ENCODE measurements at regions not wholly inside any gene's neighbourhood (a gene's known extent, or its start where the extent isn't known, plus 50 kb on each side); places are given as distances from the start of the nearest gene placed in this dataset.

- H3K27ac Mint-ChIP-seq: no peak overlapping the region
- Histone ChIP-seq H3K27me3 (replicated peaks in 1 of 2; ENCODE audit: control insufficient read depth in 2 of 2, extremely low read depth in 1 of 2, insufficient read depth in 2 of 2, low read length in 1 of 2) (peaks cover 0 to 13% of the 10 kb centered on the region in 2 experiments), H3K4me3 (ENCODE audit: control insufficient read depth in 1 of 2, extremely low read depth in 1 of 2, low read length in 1 of 2) (no peak overlapping the region), H3K27ac (ENCODE audit: low read length) (no peak overlapping the region), H3K36me3 (ENCODE audit: control insufficient read depth in 2 of 2, extremely low read depth in 1 of 2, insufficient read depth in 1 of 2, low read length in 1 of 2) (no peaks in the 10 kb centered on the region), H3K9me3 (no peaks in the 10 kb centered on the region), H3K4me1 (ENCODE audit: control insufficient read depth in 1 of 2, extremely low read depth in 1 of 2, insufficient read depth in 2 of 2, low read length in 2 of 2) (no peaks in the 10 kb centered on the region)
- H3K27me3 Mint-ChIP-seq: no peaks in the 10 kb centered on the region
- H3K9me3 Mint-ChIP-seq: no peaks in the 10 kb centered on the region
- ChIA-PET POLR2A (no interaction called here), CTCF (no interaction called here)
- no peak for DNase-seq
- peaks cover 0 to 5% (median 2%) of the 10 kb centered on the region in 3 donors for H3K4me1 Mint-ChIP-seq
- no peak for ATAC-seq (replicated peaks in 1 of 4)
- H3K36me3 Mint-ChIP-seq: no peaks in the 10 kb centered on the region
- WGBS (ENCODE audit: insufficient coverage): 92% methylated on average over 6 of the region's 11 CpGs
- H3K4me3 Mint-ChIP-seq: no peak overlapping the region
Measured at GRCh38 chr16:14374451-14375131, 255.5 kb downstream of the PARN start.

- no peak overlapping the region for H3K4me3 Mint-ChIP-seq
- Histone ChIP-seq H3K27ac (ENCODE audit: low read length) (no peak overlapping the region), H3K36me3 (ENCODE audit: control insufficient read depth in 2 of 2, extremely low read depth in 1 of 2, insufficient read depth in 1 of 2, low read length in 1 of 2) (no peaks in the 10 kb centered on the region), H3K4me3 (ENCODE audit: control insufficient read depth in 1 of 2, extremely low read depth in 1 of 2, low read length in 1 of 2) (no peak overlapping the region), H3K4me1 (ENCODE audit: control insufficient read depth in 1 of 2, extremely low read depth in 1 of 2, insufficient read depth in 2 of 2, low read length in 2 of 2) (no peaks in the 10 kb centered on the region), H3K9me3 (no peaks in the 10 kb centered on the region), H3K27me3 (replicated peaks in 1 of 2; ENCODE audit: control insufficient read depth in 2 of 2, extremely low read depth in 1 of 2, insufficient read depth in 2 of 2, low read length in 1 of 2) (peaks cover 0 to 11% of the 10 kb centered on the region in 2 experiments)
- no peak overlapping the region for H3K27ac Mint-ChIP-seq
- ChIA-PET POLR2A (no interaction called here), CTCF (no interaction called here)
- 92% methylated on average over 5 of the region's 10 CpGs for WGBS (ENCODE audit: insufficient coverage)
- no peaks in the 10 kb centered on the region for H3K36me3 Mint-ChIP-seq
- peaks cover 0 to 5% (median 2%) of the 10 kb centered on the region in 3 donors for H3K4me1 Mint-ChIP-seq
- ATAC-seq (replicated peaks in 1 of 4) (no peak), DNase-seq (no peak)
- no peaks in the 10 kb centered on the region for H3K27me3 Mint-ChIP-seq
- H3K9me3 Mint-ChIP-seq: no peaks in the 10 kb centered on the region
Measured at GRCh38 chr16:14373896-14374295, 256.2 kb downstream of the PARN start.

GRCh38 chr16:14373406-14373805 is 256.7 kb downstream of the PARN start:
- H3K9me3 Mint-ChIP-seq: no peaks in the 10 kb centered on the region
- 88% methylated on average over 11 of the region's 13 CpGs for whole genome bisulfite sequencing (ENCODE audit: insufficient coverage)
- H3K4me1 Mint-ChIP-seq: peaks cover 0 to 4% (median 2%) of the 10 kb centered on the region in 3 donors
- Histone ChIP-seq H3K27me3 (replicated peaks in 1 of 2; ENCODE audit: control insufficient read depth in 2 of 2, extremely low read depth in 1 of 2, insufficient read depth in 2 of 2, low read length in 1 of 2) (peaks cover 0 to 9% of the 10 kb centered on the region in 2 experiments), H3K27ac (ENCODE audit: low read length) (no peak overlapping the region), H3K36me3 (ENCODE audit: control insufficient read depth in 2 of 2, extremely low read depth in 1 of 2, insufficient read depth in 1 of 2, low read length in 1 of 2) (no peaks in the 10 kb centered on the region), H3K4me3 (ENCODE audit: control insufficient read depth in 1 of 2, extremely low read depth in 1 of 2, low read length in 1 of 2) (no peak overlapping the region), H3K4me1 (ENCODE audit: control insufficient read depth in 1 of 2, extremely low read depth in 1 of 2, insufficient read depth in 2 of 2, low read length in 2 of 2) (no peaks in the 10 kb centered on the region), H3K9me3 (no peaks in the 10 kb centered on the region)
- ChIA-PET CTCF (no interaction called here), POLR2A (no interaction called here)
- H3K4me3 Mint-ChIP-seq: no peak overlapping the region
- peaks cover 0 to 2% of the 10 kb centered on the region in 2 donors for H3K27me3 Mint-ChIP-seq
- H3K27ac Mint-ChIP-seq: no peak overlapping the region
- no peak for ATAC-seq (replicated peaks in 1 of 4)
- DNase-seq: no peak
- H3K36me3 Mint-ChIP-seq: no peaks in the 10 kb centered on the region

- H3K27me3 ChIP-seq (replicated peaks in 1 of 2; ENCODE audit: control insufficient read depth in 2 of 2, extremely low read depth in 1 of 2, insufficient read depth in 2 of 2, low read length in 1 of 2): peaks cover 0 to 9% of the 10 kb centered on the region in 2 experiments
- ATAC-seq (replicated peaks in 1 of 4) (no peak), DNase-seq (no peak)
- H3K4me3 ChIP-seq (ENCODE audit: control insufficient read depth in 1 of 2, extremely low read depth in 1 of 2, low read length in 1 of 2): no peak overlapping the region
- no peak overlapping the region for H3K27ac ChIP-seq (ENCODE audit: low read length)
- no peaks in the 10 kb centered on the region for H3K9me3 Mint-ChIP-seq
- H3K36me3 ChIP-seq (ENCODE audit: control insufficient read depth in 2 of 2, extremely low read depth in 1 of 2, insufficient read depth in 1 of 2, low read length in 1 of 2): no peaks in the 10 kb centered on the region
- no peak overlapping the region for H3K27ac Mint-ChIP-seq
- H3K9me3 ChIP-seq: no peaks in the 10 kb centered on the region
- no peaks in the 10 kb centered on the region for H3K4me1 ChIP-seq (ENCODE audit: control insufficient read depth in 1 of 2, extremely low read depth in 1 of 2, insufficient read depth in 2 of 2, low read length in 2 of 2)
- H3K36me3 Mint-ChIP-seq: no peaks in the 10 kb centered on the region
- H3K27me3 Mint-ChIP-seq: peaks cover 0 to 2% of the 10 kb centered on the region in 2 donors
- 68% methylated on average over 4 of the region's 10 CpGs for WGBS (ENCODE audit: insufficient coverage)
- peaks cover 0 to 2% (median 0%) of the 10 kb centered on the region in 3 donors for H3K4me1 Mint-ChIP-seq
- ChIA-PET POLR2A (no interaction called here), CTCF (no interaction called here)
- H3K4me3 Mint-ChIP-seq: no peak overlapping the region
Measured at GRCh38 chr16:14372471-14372870, 257.6 kb downstream of the PARN start.

GRCh38 chr16:14371778-14372431 is 258.2 kb downstream of the PARN start:
- CTCF ChIA-PET: no interaction called here
- 63% methylated on average over 3 of the region's 7 CpGs for WGBS (ENCODE audit: insufficient coverage)
- H3K9me3 Mint-ChIP-seq: no peaks in the 10 kb centered on the region
- ATAC-seq (replicated peaks in 1 of 4) (no peak), DNase-seq (no peak)
- Histone ChIP-seq H3K4me1 (ENCODE audit: control insufficient read depth in 1 of 2, extremely low read depth in 1 of 2, insufficient read depth in 2 of 2, low read length in 2 of 2) (no peaks in the 10 kb centered on the region), H3K27ac (ENCODE audit: low read length) (no peak overlapping the region), H3K36me3 (ENCODE audit: control insufficient read depth in 2 of 2, extremely low read depth in 1 of 2, insufficient read depth in 1 of 2, low read length in 1 of 2) (no peaks in the 10 kb centered on the region), H3K4me3 (ENCODE audit: control insufficient read depth in 1 of 2, extremely low read depth in 1 of 2, low read length in 1 of 2) (no peak overlapping the region), H3K9me3 (no peaks in the 10 kb centered on the region), H3K27me3 (replicated peaks in 1 of 2; ENCODE audit: control insufficient read depth in 2 of 2, extremely low read depth in 1 of 2, insufficient read depth in 2 of 2, low read length in 1 of 2) (peaks cover 0 to 9% of the 10 kb centered on the region in 2 experiments)
- peaks cover 0 to 2% (median 0%) of the 10 kb centered on the region in 3 donors for H3K4me1 Mint-ChIP-seq
- no peak overlapping the region for H3K27ac Mint-ChIP-seq
- POLR2A ChIA-PET: no interaction called here
- H3K36me3 Mint-ChIP-seq: no peaks in the 10 kb centered on the region
- H3K4me3 Mint-ChIP-seq: no peak overlapping the region
- H3K27me3 Mint-ChIP-seq: peaks cover 0 to 2% of the 10 kb centered on the region in 2 donors

- Mint-ChIP-seq H3K4me3 (no peak overlapping the region), H3K36me3 (no peaks in the 10 kb centered on the region), H3K27ac (no peak overlapping the region), H3K27me3 (peaks cover 0 to 2% of the 10 kb centered on the region in 2 donors), H3K4me1 (peaks cover 0 to 2% (median 0%) of the 10 kb centered on the region in 3 donors), H3K9me3 (no peaks in the 10 kb centered on the region)
- Histone ChIP-seq H3K36me3 (ENCODE audit: control insufficient read depth in 2 of 2, extremely low read depth in 1 of 2, insufficient read depth in 1 of 2, low read length in 1 of 2) (no peaks in the 10 kb centered on the region), H3K4me1 (ENCODE audit: control insufficient read depth in 1 of 2, extremely low read depth in 1 of 2, insufficient read depth in 2 of 2, low read length in 2 of 2) (no peaks in the 10 kb centered on the region), H3K9me3 (no peaks in the 10 kb centered on the region), H3K27ac (ENCODE audit: low read length) (no peak overlapping the region), H3K4me3 (ENCODE audit: control insufficient read depth in 1 of 2, extremely low read depth in 1 of 2, low read length in 1 of 2) (no peak overlapping the region), H3K27me3 (replicated peaks in 1 of 2; ENCODE audit: control insufficient read depth in 2 of 2, extremely low read depth in 1 of 2, insufficient read depth in 2 of 2, low read length in 1 of 2) (peaks cover 0 to 4% of the 10 kb centered on the region in 2 experiments)
- WGBS (ENCODE audit: insufficient coverage): 70% methylated on average over 6 of the region's 7 CpGs
- POLR2A ChIA-PET: no interaction called here
- ATAC-seq (replicated peaks in 1 of 4) (no peak), DNase-seq (no peak)
- CTCF ChIA-PET: no interaction called here
Measured at GRCh38 chr16:14370736-14371234, 259.3 kb downstream of the PARN start.

Measured in T-cell (primary cell).